ENCODE measurements at regions not wholly inside any gene's neighbourhood (a gene's known extent, or its start where the extent isn't known, plus 50 kb on each side); places are given as distances from the start of the nearest gene placed in this dataset.
"Not testable (repeated sequence)": the region's sequence is repeated elsewhere in the genome, so short reads cannot be mapped to it uniquely, and the experiment has no call there.

GRCh38 chr4:148944136-148944838 is 502.1 kb upstream of the NR3C2 start:
- DNase-seq, result no peak

- DNase-seq, result no peak
Observed at GRCh38 chr4:148934926-148935578, 492.8 kb upstream of the NR3C2 start.

GRCh38 chr4:148926276-148927260 is 484.4 kb upstream of the NR3C2 start:
- DNase-seq, result no peak

GRCh38 chr4:148923881-148924280 is 481.7 kb upstream of the NR3C2 start:
- DNase-seq, result no peak

- no peak for DNase-seq
Observed at GRCh38 chr4:148922497-148922896, 480.3 kb upstream of the NR3C2 start.

- DNase-seq, result no peak
Observed at GRCh38 chr4:148914734-148915133, 472.5 kb upstream of the NR3C2 start.

GRCh38 chr4:148914301-148914700 is 472.1 kb upstream of the NR3C2 start:
- DNase-seq, result no peak

GRCh38 chr4:148903388-148903787 is 461.2 kb upstream of the NR3C2 start:
- no peak for DNase-seq

- DNase-seq, result no peak
Observed at GRCh38 chr4:148901075-148901705, 459.0 kb upstream of the NR3C2 start.

GRCh38 chr4:148898139-148898538 is 455.9 kb upstream of the NR3C2 start:
- DNase-seq, result not testable (repeated sequence)

GRCh38 chr4:148893095-148893494 is 450.9 kb upstream of the NR3C2 start:
- DNase-seq, result no peak

- DNase-seq, result no peak
Observed at GRCh38 chr4:148883891-148884290, 441.7 kb upstream of the NR3C2 start.

- DNase-seq, result no peak
Observed at GRCh38 chr4:148883435-148883834, 441.2 kb upstream of the NR3C2 start.

- DNase-seq, result no peak
Observed at GRCh38 chr4:148881860-148882643, 439.8 kb upstream of the NR3C2 start.

GRCh38 chr4:148874331-148874730 is 432.1 kb upstream of the NR3C2 start:
- no peak for DNase-seq

GRCh38 chr4:148868191-148868590 is 426.0 kb upstream of the NR3C2 start:
- DNase-seq, result no peak

- DNase-seq, result no peak
Observed at GRCh38 chr4:148866666-148867065, 424.5 kb upstream of the NR3C2 start.

GRCh38 chr4:148857973-148858534 is 415.8 kb upstream of the NR3C2 start:
- DNase-seq, result no peak

- no peak for DNase-seq
Observed at GRCh38 chr4:148857239-148857972, 415.2 kb upstream of the NR3C2 start.

GRCh38 chr4:148854203-148854602 is 412.0 kb upstream of the NR3C2 start:
- no peak for DNase-seq

GRCh38 chr4:148852092-148852699 is 410.0 kb upstream of the NR3C2 start:
- DNase-seq, result no peak

Data from CD4-positive, alpha-beta T cell treated with Interleukin-15 for 1 hour (primary cell).